ENCODE measurements at regions not wholly inside any gene's neighbourhood (a gene's known extent, or its start where the extent isn't known, plus 50 kb on each side); places are given as distances from the start of the nearest gene placed in this dataset.

GRCh38 chr20:12175538-12175937, 257.8 kb downstream of the BTBD3 start:
- Histone ChIP-seq H2BK20ac (ENCODE audit: low read depth, low read length, poor library complexity, severe bottlenecking) (no peak overlapping the region), H4K91ac (ENCODE audit: insufficient read length, low read depth, low read length) (no peak overlapping the region), H4K20me1 (ENCODE audit: control insufficient read depth, insufficient read depth, insufficient read length) (no peaks in the 10 kb centered on the region), H3K27me3 (ENCODE audit: insufficient read depth, low read length) (no peaks in the 10 kb centered on the region), H2BK15ac (ENCODE audit: low read depth, low read length) (no peak overlapping the region), H2BK12ac (ENCODE audit: insufficient read length, low read depth, low read length) (no peak overlapping the region), H2AFZ (ENCODE audit: low read length) (no peak overlapping the region), H3K79me1 (ENCODE audit: insufficient read depth, low read depth, low read length, poor library complexity, severe bottlenecking) (no peaks in the 10 kb centered on the region), H3K9me3 (ENCODE audit: control insufficient read depth, low read depth, low read length) (no peaks in the 10 kb centered on the region), H3K4ac (ENCODE audit: low read depth, low read length) (no peak overlapping the region), H3K56ac (ENCODE audit: insufficient read length, low read depth, low read length) (no peak overlapping the region), H2BK5ac (ENCODE audit: insufficient read length, low read length) (no peak overlapping the region), H4K5ac (ENCODE audit: insufficient read length, low read depth, low read length) (no peak overlapping the region), H3K14ac (ENCODE audit: insufficient read depth, low read length) (no peak overlapping the region), H3K23ac (ENCODE audit: insufficient read length, low read depth, low read length) (no peak overlapping the region), H3K79me2 (ENCODE audit: insufficient read depth, low read length) (no peaks in the 10 kb centered on the region), H3K18ac (ENCODE audit: insufficient read length, low read depth, low read length) (no peak overlapping the region), H3K27ac (ENCODE audit: insufficient read length, low read depth, low read length) (no peak overlapping the region), H3K4me2 (ENCODE audit: insufficient read depth, insufficient read length, low read length) (no peak overlapping the region), H3K4me1 (ENCODE audit: insufficient read depth, low read length) (no peaks in the 10 kb centered on the region), H2BK120ac (ENCODE audit: low read depth, low read length, poor library complexity, severe bottlenecking) (no peak overlapping the region), H4K8ac (replicated peaks; ENCODE audit: insufficient read length, low read depth, low read length) (no peak overlapping the region), H3K23me2 (ENCODE audit: insufficient read length, low read depth, low read length, poor library complexity, severe bottlenecking) (no peaks in the 10 kb centered on the region), H3T11ph (ENCODE audit: low read length) (no peak overlapping the region), H2AK5ac (ENCODE audit: insufficient read length, low read length) (no peak overlapping the region), H3K9ac (ENCODE audit: extremely low read depth, insufficient read length, low read length) (no peak overlapping the region)
- no peak overlapping the region for H3K27ac Mint-ChIP-seq
- no peaks in the 10 kb centered on the region for H3K27me3 Mint-ChIP-seq (ENCODE audit: low read depth)
- no peak for DNase-seq
- peaks cover 7 to 15% of the 10 kb centered on the region in 2 experiments for H3K4me1 Mint-ChIP-seq
- H3K36me3 Mint-ChIP-seq (ENCODE audit: insufficient read depth in 1 of 3, low read depth in 3 of 3): no peaks in the 10 kb centered on the region
- no peak overlapping the region for H3K4me3 Mint-ChIP-seq
- TF ChIP-seq CTCF (conservative IDR thresholded peaks at IDR 0.05): no peak
- no peaks in the 10 kb centered on the region for H3K9me3 Mint-ChIP-seq
